ENCODE measurements at regions not wholly inside any gene's neighbourhood (a gene's known extent, or its start where the extent isn't known, plus 50 kb on each side); places are given as distances from the start of the nearest gene placed in this dataset.
A peak's percentile ranks its signal among the peaks of the same experiment; 100 is the strongest.

GRCh38 chr11:32290783-32291182, 144.6 kb downstream of the WT1 start:
- Histone ChIP-seq H3K9me2 (replicated peaks; ENCODE audit: low read depth, low read length) (no peaks in the 10 kb centered on the region), H3F3A (ENCODE audit: low read depth) (no peaks in the 10 kb centered on the region), H3K9me3 (ENCODE audit: insufficient read depth, low read depth, low read length) (no peaks in the 10 kb centered on the region), H2AFZ (ENCODE audit: low read length) (no peak overlapping the region), H3K27me3 (ENCODE audit: insufficient read depth, low read length, poor library complexity, severe bottlenecking) (no peaks in the 10 kb centered on the region), H3K36me3 (ENCODE audit: insufficient read depth, low read length) (no peaks in the 10 kb centered on the region), H3K4me1 (ENCODE audit: insufficient read depth, low read length, poor library complexity, severe bottlenecking) (peaks cover 7% of the 10 kb centered on the region), H3K4me3 (ENCODE audit: low read length, poor library complexity, severe bottlenecking) (no peak overlapping the region), H4K20me1 (ENCODE audit: insufficient read depth, low read length, poor library complexity, severe bottlenecking) (no peaks in the 10 kb centered on the region), H3K4me2 (ENCODE audit: low read depth, low read length, poor library complexity, severe bottlenecking) (no peak overlapping the region), H3K79me2 (ENCODE audit: insufficient read depth, low read length) (no peaks in the 10 kb centered on the region), H3K9ac (ENCODE audit: low read depth, low read length, poor library complexity, severe bottlenecking) (no peak overlapping the region)
- TF ChIP-seq EZH2phosphoT487 (IDR thresholded peaks at IDR 0.05; ENCODE audit: borderline replicate concordance) (no peak), CTCF (conservative IDR thresholded peaks at IDR 0.05; ENCODE audit: low read length) (no peak)

- Histone ChIP-seq H3K27me3 (ENCODE audit: insufficient read depth, low read length, poor library complexity, severe bottlenecking) (no peaks in the 10 kb centered on the region), H3K9me3 (ENCODE audit: insufficient read depth, low read depth, low read length) (no peaks in the 10 kb centered on the region), H3K4me1 (ENCODE audit: insufficient read depth, low read length, poor library complexity, severe bottlenecking) (no peaks in the 10 kb centered on the region), H4K20me1 (ENCODE audit: insufficient read depth, low read length, poor library complexity, severe bottlenecking) (no peaks in the 10 kb centered on the region), H3K79me2 (ENCODE audit: insufficient read depth, low read length) (no peaks in the 10 kb centered on the region), H3F3A (ENCODE audit: low read depth) (no peaks in the 10 kb centered on the region), H3K9ac (ENCODE audit: low read depth, low read length, poor library complexity, severe bottlenecking) (no peak overlapping the region), H3K4me2 (ENCODE audit: low read depth, low read length, poor library complexity, severe bottlenecking) (no peak overlapping the region), H3K4me3 (ENCODE audit: low read length, poor library complexity, severe bottlenecking) (no peak overlapping the region), H2AFZ (ENCODE audit: low read length) (no peak overlapping the region; the same call in 1 of the 2 replicates), H3K9me2 (replicated peaks; ENCODE audit: low read depth, low read length) (no peaks in the 10 kb centered on the region), H3K36me3 (ENCODE audit: insufficient read depth, low read length) (no peaks in the 10 kb centered on the region)
- TF ChIP-seq EZH2phosphoT487 (IDR thresholded peaks at IDR 0.05; ENCODE audit: borderline replicate concordance) (no peak), CTCF (conservative IDR thresholded peaks at IDR 0.05; ENCODE audit: low read length) (peak; percentile 68)
These were observed 137.7 kb downstream of the WT1 start for GRCh38 chr11:32297611-32298011.

GRCh38 chr11:32302826-32303225, 132.5 kb downstream of the WT1 start:
- no peaks in the 10 kb centered on the region for H3K9me2 ChIP-seq (replicated peaks; ENCODE audit: low read depth, low read length)
- H3K27me3 ChIP-seq (ENCODE audit: insufficient read depth, low read length, poor library complexity, severe bottlenecking), result no peaks in the 10 kb centered on the region
- H2AFZ ChIP-seq (ENCODE audit: low read length), result no peak overlapping the region
- H3K79me2 ChIP-seq (ENCODE audit: insufficient read depth, low read length), result no peaks in the 10 kb centered on the region
- H4K20me1 ChIP-seq (ENCODE audit: insufficient read depth, low read length, poor library complexity, severe bottlenecking), result no peaks in the 10 kb centered on the region
- H3K9me3 ChIP-seq (ENCODE audit: insufficient read depth, low read depth, low read length), result no peaks in the 10 kb centered on the region
- no peak overlapping the region for H3K9ac ChIP-seq (ENCODE audit: low read depth, low read length, poor library complexity, severe bottlenecking)
- TF ChIP-seq EZH2phosphoT487 (IDR thresholded peaks at IDR 0.05; ENCODE audit: borderline replicate concordance), result no peak
- TF ChIP-seq CTCF (conservative IDR thresholded peaks at IDR 0.05; ENCODE audit: low read length), result no peak
- H3F3A ChIP-seq (ENCODE audit: low read depth), result no peaks in the 10 kb centered on the region
- no peak overlapping the region for H3K4me3 ChIP-seq (ENCODE audit: low read length, poor library complexity, severe bottlenecking)
- H3K4me2 ChIP-seq (ENCODE audit: low read depth, low read length, poor library complexity, severe bottlenecking), result no peak overlapping the region
- peaks cover 15% of the 10 kb centered on the region for H3K4me1 ChIP-seq (ENCODE audit: insufficient read depth, low read length, poor library complexity, severe bottlenecking)
- H3K36me3 ChIP-seq (ENCODE audit: insufficient read depth, low read length), result no peaks in the 10 kb centered on the region
